HG03469 (cell line): ENCODE measurements at regions not wholly inside any gene's neighbourhood (a gene's known extent, or its start where the extent isn't known, plus 50 kb on each side); places are given as distances from the start of the nearest gene placed in this dataset.
"Not testable (repeated sequence)": the region's sequence is repeated elsewhere in the genome, so short reads cannot be mapped to it uniquely, and the experiment has no call there.

Source experiments
- ATAC-seq: cut with Tn5 transposase; IDR thresholded peaks from one replicate; pipeline ENCODE4 v1.9.1; 2021; ENCODE audit warnings: mild to moderate bottlenecking, moderate library complexity, moderate number of reproducible peaks; ENCODE audit not compliant: unreplicated experiment

- ATAC-seq: no peak
These were observed 577.7 kb downstream of the EBF1 start for GRCh38 chr5:158521995-158522394.

GRCh38 chr5:158519433-158520021 is 580.2 kb downstream of the EBF1 start:
- ATAC-seq: no peak

- no peak for ATAC-seq
These were observed 583.2 kb downstream of the EBF1 start for GRCh38 chr5:158516521-158516920.

GRCh38 chr5:158514986-158515359 is 584.7 kb downstream of the EBF1 start:
- no peak for ATAC-seq

GRCh38 chr5:158514319-158514985 is 585.3 kb downstream of the EBF1 start:
- no peak for ATAC-seq

- no peak for ATAC-seq
These were observed 586.0 kb downstream of the EBF1 start for GRCh38 chr5:158513490-158514318.

- ATAC-seq: peak; percentile 95
These were observed 588.3 kb downstream of the EBF1 start for GRCh38 chr5:158511454-158511853.

GRCh38 chr5:158510479-158510878 is 589.2 kb downstream of the EBF1 start:
- no peak for ATAC-seq

GRCh38 chr5:158506648-158507047 is 593.1 kb downstream of the EBF1 start:
- no peak for ATAC-seq

- ATAC-seq: no peak
These were observed 597.0 kb downstream of the EBF1 start for GRCh38 chr5:158502686-158503085.

GRCh38 chr5:158499892-158500418 is 599.8 kb downstream of the EBF1 start:
- no peak for ATAC-seq

- ATAC-seq: no peak
These were observed 600.4 kb downstream of the EBF1 start for GRCh38 chr5:158499075-158499891.

- ATAC-seq: no peak
These were observed 603.1 kb downstream of the EBF1 start for GRCh38 chr5:158496624-158497023.

GRCh38 chr5:158494541-158494940 is 605.2 kb downstream of the EBF1 start:
- no peak for ATAC-seq

- not testable (repeated sequence) for ATAC-seq
These were observed 605.7 kb downstream of the EBF1 start for GRCh38 chr5:158494044-158494443.

- ATAC-seq: no peak
These were observed 606.9 kb downstream of the EBF1 start for GRCh38 chr5:158492841-158493242.

GRCh38 chr5:158492136-158492535 is 607.6 kb downstream of the EBF1 start:
- no peak for ATAC-seq

GRCh38 chr5:158487664-158488063 is 612.1 kb downstream of the EBF1 start:
- ATAC-seq: no peak

GRCh38 chr5:158487156-158487555 is 612.6 kb downstream of the EBF1 start:
- ATAC-seq: no peak

- no peak for ATAC-seq
These were observed 613.1 kb downstream of the EBF1 start for GRCh38 chr5:158486566-158486965.

GRCh38 chr5:158485604-158486081 is 614.1 kb downstream of the EBF1 start:
- ATAC-seq: no peak
